Adrenal gland (tissue), 5 donors: ENCODE measurements at regions not wholly inside any gene's neighbourhood (a gene's known extent, or its start where the extent isn't known, plus 50 kb on each side); places are given as distances from the start of the nearest gene placed in this dataset.

Experiments used
- CTCF ChIP-seq, 6 experiments: fragments of 450-650 bp in 4 of 6; fragments of 200-600 bp in 2 of 6; sonication (generic) in 1 of 6; IDR thresholded peaks; 1 replicate in 5 of 6; 2 replicates in 1 of 6; pipeline versions ENCODE4 v1.5.1 to v1.8.0; 2016 to 2021; ENCODE audit warnings: antibody characterized with exemption in 6 of 6, mild to moderate bottlenecking in 2 of 6, moderate library complexity in 1 of 6
- POLR2A ChIP-seq, 2 donors: fragments of 450-650 bp; IDR thresholded peaks; one replicate each; pipeline ENCODE4 v1.6.1; 2017; ENCODE audit warnings: antibody characterized with exemption in 2 of 2, mild to moderate bottlenecking in 2 of 2, moderate library complexity in 1 of 2
- donor health status: DM: no; HTN: no; CAD: no.

- TF ChIP-seq POLR2A (IDR thresholded peaks at IDR 0.05): no peak
- no peak for TF ChIP-seq CTCF (IDR thresholded peaks at IDR 0.05)
Measured at GRCh38 chr4:165656399-165656798, 216.6 kb upstream of the TLL1 start.
